ENCODE measurements at regions not wholly inside any gene's neighbourhood (a gene's known extent, or its start where the extent isn't known, plus 50 kb on each side); places are given as distances from the start of the nearest gene placed in this dataset.
A peak's percentile ranks its signal among the peaks of the same experiment; 100 is the strongest.

- DNase-seq: no peak
Measured at GRCh38 chr17:21517538-21518293, 141.6 kb downstream of the KCNJ12 start.

GRCh38 chr17:21522755-21523336 lies 146.7 kb downstream of the KCNJ12 start:
- DNase-seq: no peak

- no peak for DNase-seq
Measured at GRCh38 chr17:21523497-21524210, 147.5 kb downstream of the KCNJ12 start.

GRCh38 chr17:21524211-21524591 lies 148.0 kb downstream of the KCNJ12 start:
- DNase-seq: no peak

GRCh38 chr17:21525464-21526130 lies 149.4 kb downstream of the KCNJ12 start:
- no peak for DNase-seq

- no peak for DNase-seq
Measured at GRCh38 chr17:21528031-21528695, 152.0 kb downstream of the KCNJ12 start.

- no peak for DNase-seq
Measured at GRCh38 chr17:21530311-21530710, 154.2 kb downstream of the KCNJ12 start.

GRCh38 chr17:21530841-21531240 lies 154.7 kb downstream of the KCNJ12 start:
- no peak for DNase-seq

GRCh38 chr17:21532763-21533385 lies 156.7 kb downstream of the KCNJ12 start:
- peak; percentile 68 for DNase-seq

- no peak for DNase-seq
Measured at GRCh38 chr17:21535686-21536375, 156.5 kb upstream of the KCNJ18 start.

GRCh38 chr17:21537302-21537701 lies 155.0 kb upstream of the KCNJ18 start:
- DNase-seq: no peak

GRCh38 chr17:21538615-21539014 lies 153.7 kb upstream of the KCNJ18 start:
- peak; percentile 34 for DNase-seq

GRCh38 chr17:21539146-21539545 lies 153.2 kb upstream of the KCNJ18 start:
- peak; percentile 20 for DNase-seq

GRCh38 chr17:21540502-21540901 lies 151.8 kb upstream of the KCNJ18 start:
- no peak for DNase-seq

- DNase-seq: no peak
Measured at GRCh38 chr17:21542070-21542469, 150.3 kb upstream of the KCNJ18 start.

GRCh38 chr17:21542991-21543390 lies 149.3 kb upstream of the KCNJ18 start:
- DNase-seq: no peak

GRCh38 chr17:21545064-21545463 lies 147.3 kb upstream of the KCNJ18 start:
- no peak for DNase-seq

- peak; percentile 18 for DNase-seq
Measured at GRCh38 chr17:21548236-21548635, 144.1 kb upstream of the KCNJ18 start.

- DNase-seq: peak; percentile 71
Measured at GRCh38 chr17:21549107-21549687, 143.1 kb upstream of the KCNJ18 start.

- DNase-seq: peak; percentile 68
Measured at GRCh38 chr17:21550031-21550430, 142.3 kb upstream of the KCNJ18 start.
